Subcutaneous abdominal adipose tissue (tissue), 5 donors: ENCODE measurements at regions not wholly inside any gene's neighbourhood (a gene's known extent, or its start where the extent isn't known, plus 50 kb on each side); places are given as distances from the start of the nearest gene placed in this dataset.

Source experiments
- H3K27ac ChIP-seq: one replicate; pipeline ENCODE4 v1.7.0; 2013; ENCODE audit warnings: low read depth, mild to moderate bottlenecking, inconsistent platforms, low read length, moderate library complexity
- H3K27me3 ChIP-seq, 5 donors: one replicate each; pipeline ENCODE4 v1.7.0; 2013; ENCODE audit warnings: low read length in 5 of 5, inconsistent platforms in 1 of 5; ENCODE audit not compliant: control insufficient read depth in 5 of 5, insufficient read depth in 4 of 5
- H3K36me3 ChIP-seq, 5 donors: one replicate each; pipeline ENCODE4 v1.7.0; 2013; ENCODE audit warnings: low read length in 5 of 5; ENCODE audit not compliant: control insufficient read depth in 5 of 5, insufficient read depth in 5 of 5
- H3K4me1 ChIP-seq, 5 donors: one replicate each; pipeline ENCODE4 v1.7.0; 2013; ENCODE audit warnings: low read length in 5 of 5, mild to moderate bottlenecking in 3 of 5, moderate library complexity in 1 of 5; ENCODE audit not compliant: control insufficient read depth in 5 of 5, insufficient read depth in 5 of 5
- H3K4me3 ChIP-seq, 5 donors: one replicate each; pipeline ENCODE4 v1.7.0; 2013; ENCODE audit warnings: low read length in 5 of 5, low read depth in 1 of 5
- H3K9ac ChIP-seq, 5 donors: one replicate each; pipeline ENCODE4 v1.7.0; 2013; ENCODE audit warnings: low read length in 5 of 5, mild to moderate bottlenecking in 4 of 5, moderate library complexity in 3 of 5
- H3K9me3 ChIP-seq, 5 donors: one replicate each; pipeline ENCODE4 v1.7.0; 2013; ENCODE audit warnings: low read length in 5 of 5; ENCODE audit not compliant: control insufficient read depth in 5 of 5
- donor health status: healthy.
- donor health status: healthy.
- donor health status: healthy.
- donor health status: healthy.
- donor health status: healthy.

GRCh38 chr2:103880081-103880834, 973.7 kb upstream of the POU3F3 start:
- Histone ChIP-seq H3K36me3 (no peaks in the 10 kb centered on the region), H3K4me3 (no peak overlapping the region), H3K9ac (no peak overlapping the region), H3K27me3 (no peaks in the 10 kb centered on the region), H3K4me1 (no peaks in the 10 kb centered on the region), H3K27ac (no peak overlapping the region), H3K9me3 (no peaks in the 10 kb centered on the region)

GRCh38 chr2:103887625-103888024, 966.3 kb upstream of the POU3F3 start:
- no peaks in the 10 kb centered on the region for H3K27me3 ChIP-seq
- H3K27ac ChIP-seq: no peak overlapping the region

GRCh38 chr2:103896182-103896581, 957.7 kb upstream of the POU3F3 start:
- H3K27ac ChIP-seq: no peak overlapping the region
- H3K9me3 ChIP-seq: no peaks in the 10 kb centered on the region
- H3K36me3 ChIP-seq: no peaks in the 10 kb centered on the region
- H3K4me3 ChIP-seq: no peak overlapping the region
- no peaks in the 10 kb centered on the region for H3K27me3 ChIP-seq
- H3K9ac ChIP-seq: no peak overlapping the region
- no peaks in the 10 kb centered on the region for H3K4me1 ChIP-seq

More at GRCh38 chr2:103887625-103888024, 966.3 kb upstream of the POU3F3 start:
- Histone ChIP-seq H3K9ac (no peak overlapping the region), H3K36me3 (no peaks in the 10 kb centered on the region), H3K9me3 (no peaks in the 10 kb centered on the region), H3K4me3 (no peak overlapping the region), H3K4me1 (no peaks in the 10 kb centered on the region)

GRCh38 chr2:103898561-103898960, 955.4 kb upstream of the POU3F3 start:
- Histone ChIP-seq H3K4me3 (no peak overlapping the region), H3K9me3 (no peaks in the 10 kb centered on the region), H3K27ac (no peak overlapping the region)

GRCh38 chr2:103902347-103902746, 951.6 kb upstream of the POU3F3 start:
- Histone ChIP-seq H3K4me1 (no peaks in the 10 kb centered on the region), H3K27me3 (no peaks in the 10 kb centered on the region), H3K36me3 (no peaks in the 10 kb centered on the region), H3K9me3 (peaks cover 0 to 4% (median 0%) of the 10 kb centered on the region in 5 donors), H3K27ac (no peak overlapping the region), H3K9ac (no peak overlapping the region), H3K4me3 (no peak overlapping the region)

More at GRCh38 chr2:103898561-103898960, 955.4 kb upstream of the POU3F3 start:
- H3K36me3 ChIP-seq: no peaks in the 10 kb centered on the region
- H3K9ac ChIP-seq: no peak overlapping the region
- no peaks in the 10 kb centered on the region for H3K27me3 ChIP-seq
- no peaks in the 10 kb centered on the region for H3K4me1 ChIP-seq

GRCh38 chr2:103921161-103921560, 932.8 kb upstream of the POU3F3 start:
- Histone ChIP-seq H3K27ac (no peak overlapping the region), H3K9me3 (peaks cover 0 to 2% (median 0%) of the 10 kb centered on the region in 5 donors), H3K4me1 (no peaks in the 10 kb centered on the region), H3K36me3 (no peaks in the 10 kb centered on the region), H3K9ac (no peak overlapping the region), H3K27me3 (no peaks in the 10 kb centered on the region), H3K4me3 (no peak overlapping the region)

- Histone ChIP-seq H3K4me1 (no peaks in the 10 kb centered on the region), H3K27me3 (no peaks in the 10 kb centered on the region), H3K36me3 (peaks cover 0 to 3% (median 0%) of the 10 kb centered on the region in 5 donors), H3K9me3 (peaks cover 0 to 14% (median 0%) of the 10 kb centered on the region in 5 donors), H3K4me3 (no peak overlapping the region), H3K27ac (no peak overlapping the region), H3K9ac (no peak overlapping the region)
Observed at GRCh38 chr2:103942199-103942598, 911.7 kb upstream of the POU3F3 start.

GRCh38 chr2:103945083-103945482, 908.8 kb upstream of the POU3F3 start:
- Histone ChIP-seq H3K27me3 (no peaks in the 10 kb centered on the region), H3K27ac (no peak overlapping the region), H3K36me3 (peaks cover 0 to 2% (median 0%) of the 10 kb centered on the region in 5 donors), H3K4me1 (no peaks in the 10 kb centered on the region), H3K9ac (no peak overlapping the region), H3K4me3 (no peak overlapping the region), H3K9me3 (peaks cover 0 to 8% (median 0%) of the 10 kb centered on the region in 5 donors)

- Histone ChIP-seq H3K9ac (no peak overlapping the region), H3K27ac (no peak overlapping the region), H3K27me3 (peaks cover 0 to 2% (median 0%) of the 10 kb centered on the region in 5 donors), H3K9me3 (no peaks in the 10 kb centered on the region), H3K4me3 (no peak overlapping the region), H3K36me3 (no peaks in the 10 kb centered on the region), H3K4me1 (no peaks in the 10 kb centered on the region)
Observed at GRCh38 chr2:103959174-103960128, 894.5 kb upstream of the POU3F3 start.

- no peak overlapping the region for H3K4me3 ChIP-seq
- no peaks in the 10 kb centered on the region for H3K36me3 ChIP-seq
- peaks cover 0 to 2% (median 0%) of the 10 kb centered on the region in 5 donors for H3K27me3 ChIP-seq
- H3K27ac ChIP-seq: no peak overlapping the region
- no peaks in the 10 kb centered on the region for H3K9me3 ChIP-seq
- H3K4me1 ChIP-seq: no peaks in the 10 kb centered on the region
- no peak overlapping the region for H3K9ac ChIP-seq
Observed at GRCh38 chr2:103960129-103960513, 893.8 kb upstream of the POU3F3 start.
